Activated CD8-positive, alpha-beta memory T cell treated with anti-CD3 and anti-CD28 coated beads, Interleukin-2, amount 50 U/mL, for 4 hours (primary cell): ENCODE measurements at regions not wholly inside any gene's neighbourhood (a gene's known extent, or its start where the extent isn't known, plus 50 kb on each side); places are given as distances from the start of the nearest gene placed in this dataset.

ENCODE experiments used
- DNase-seq: peaks from one replicate; pipeline ENCODE4 v3.0.0-alpha.2; 2020

DNA sequence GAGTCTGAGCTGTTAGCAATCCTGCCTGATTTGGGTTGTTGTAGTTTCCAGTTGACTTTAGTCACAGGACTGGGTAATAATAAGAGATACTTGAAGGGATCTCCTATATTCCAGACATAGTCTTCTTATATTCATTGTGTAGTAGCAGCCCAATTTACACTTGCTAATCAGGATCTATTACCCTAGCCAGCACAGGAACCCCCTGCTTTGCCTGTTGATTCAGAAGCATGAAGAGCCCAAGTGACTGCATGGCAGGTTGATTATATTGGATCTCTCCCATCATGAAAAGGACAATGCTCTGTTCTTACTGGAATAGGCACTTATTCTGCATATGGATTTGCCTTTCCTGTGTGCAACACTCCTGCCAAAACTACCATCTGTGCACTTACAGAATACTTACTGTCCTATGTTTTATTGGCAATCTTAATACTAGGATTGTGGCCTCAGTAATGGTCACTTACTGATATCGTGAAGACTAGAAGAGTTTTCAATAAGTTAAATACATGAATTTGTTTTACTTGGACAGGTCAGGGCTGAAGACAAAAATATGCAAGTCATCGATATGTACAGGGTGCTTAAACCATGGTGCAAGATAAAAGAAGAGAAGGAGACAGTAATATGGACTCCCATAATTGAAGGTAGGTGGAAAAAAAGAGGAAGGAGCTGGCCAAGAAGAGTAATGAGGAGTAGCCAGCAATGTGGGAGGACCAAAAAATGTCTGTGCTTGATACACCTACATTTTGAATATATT lies 304.1 kb downstream of the MCTP2 start:
- DNase-seq: no peak

DNA sequence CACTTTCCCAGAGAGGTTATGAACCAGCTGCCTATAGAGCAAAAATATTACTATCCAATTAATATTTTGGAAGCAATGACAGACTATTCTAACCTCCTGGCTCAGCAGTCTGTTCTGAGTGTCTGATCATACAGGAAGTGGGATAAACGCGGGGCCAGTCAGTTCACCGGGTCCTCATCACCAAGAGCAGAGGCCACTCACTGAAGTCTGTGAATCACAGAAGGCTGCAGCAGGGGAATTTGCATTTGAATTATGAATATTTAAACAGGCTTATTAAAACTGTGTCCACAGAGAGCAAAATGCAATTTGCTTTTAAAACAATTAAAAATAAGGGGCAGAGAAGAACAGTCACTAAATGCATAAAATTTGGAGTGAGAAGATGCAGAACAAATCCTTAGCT lies 305.2 kb downstream of the MCTP2 start:
- no peak for DNase-seq

DNA sequence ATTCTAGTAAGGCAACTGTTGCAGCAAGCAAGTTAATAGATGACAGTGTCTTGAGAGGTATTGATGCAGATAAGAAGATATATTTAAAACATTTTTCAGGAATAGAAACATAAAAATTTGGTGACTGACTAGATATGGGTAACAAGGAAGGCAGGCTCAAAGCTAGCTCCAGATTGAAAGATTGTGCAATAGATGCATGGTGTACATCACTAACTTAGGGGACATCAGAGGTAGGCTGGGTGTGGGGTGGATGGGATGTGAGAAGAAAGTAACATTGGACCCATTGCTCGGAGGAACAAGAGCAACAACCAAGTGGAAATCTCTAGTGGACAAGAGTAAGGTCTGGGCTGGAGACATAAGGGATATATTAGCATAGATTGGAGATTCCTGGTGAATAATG lies 306.9 kb downstream of the MCTP2 start:
- no peak for DNase-seq

DNA sequence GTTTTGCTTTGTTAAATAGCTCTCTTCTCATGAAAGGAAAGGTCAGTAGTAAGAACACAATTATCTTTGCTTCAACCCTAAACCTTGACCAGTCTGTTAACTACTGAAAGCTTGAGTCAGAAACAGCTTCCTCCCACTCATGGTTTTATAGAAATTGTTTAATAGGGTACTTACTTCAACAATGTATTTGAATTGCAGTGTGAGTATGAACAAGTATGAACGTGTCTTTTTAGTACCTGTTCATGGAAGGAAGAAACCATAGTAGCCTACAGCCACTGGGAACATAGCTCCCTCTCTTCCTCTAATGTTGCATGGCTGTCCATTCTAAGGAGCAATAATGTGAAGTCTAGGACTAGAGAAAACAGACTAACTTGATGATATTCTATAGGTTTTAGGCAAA lies 311.0 kb downstream of the MCTP2 start:
- DNase-seq: no peak

DNA sequence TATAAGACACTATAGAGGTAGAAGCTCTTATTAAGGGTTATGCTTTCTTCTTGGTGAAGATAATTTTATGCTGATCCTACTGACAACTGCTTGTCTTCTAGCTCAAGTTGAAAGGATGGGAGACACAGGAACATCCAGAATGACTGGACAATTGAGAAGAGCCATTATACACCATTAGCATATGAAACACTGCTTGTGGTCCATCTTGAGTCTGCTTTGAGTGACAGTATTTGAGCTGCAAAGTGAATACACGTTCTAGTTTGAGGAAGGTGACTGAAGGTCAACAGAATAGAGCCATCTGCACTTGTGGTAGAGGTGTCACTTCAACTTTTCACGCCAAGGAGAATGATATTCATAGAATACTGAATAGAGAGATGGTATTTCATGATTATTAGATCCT lies 315.4 kb downstream of the MCTP2 start:
- no peak for DNase-seq

DNA sequence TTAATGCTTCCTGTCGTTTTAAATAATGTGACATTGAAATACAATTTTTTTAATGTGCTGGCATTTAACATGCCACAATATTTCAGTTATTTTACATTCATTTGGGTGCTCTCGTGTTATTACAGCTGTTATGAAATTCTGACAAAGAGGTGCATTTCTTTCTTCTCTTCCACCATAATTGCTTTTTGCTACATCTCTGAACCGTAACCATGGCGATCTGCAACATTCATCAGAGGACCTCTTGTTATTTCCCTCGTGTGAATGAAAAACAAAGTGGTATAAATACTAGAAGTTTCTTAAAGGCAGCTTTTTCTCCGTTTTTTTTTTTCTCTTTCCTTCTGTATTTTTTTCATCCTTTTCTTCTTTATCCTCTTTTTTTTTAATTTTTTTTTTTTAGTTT lies 316.4 kb downstream of the MCTP2 start:
- no peak for DNase-seq

DNA sequence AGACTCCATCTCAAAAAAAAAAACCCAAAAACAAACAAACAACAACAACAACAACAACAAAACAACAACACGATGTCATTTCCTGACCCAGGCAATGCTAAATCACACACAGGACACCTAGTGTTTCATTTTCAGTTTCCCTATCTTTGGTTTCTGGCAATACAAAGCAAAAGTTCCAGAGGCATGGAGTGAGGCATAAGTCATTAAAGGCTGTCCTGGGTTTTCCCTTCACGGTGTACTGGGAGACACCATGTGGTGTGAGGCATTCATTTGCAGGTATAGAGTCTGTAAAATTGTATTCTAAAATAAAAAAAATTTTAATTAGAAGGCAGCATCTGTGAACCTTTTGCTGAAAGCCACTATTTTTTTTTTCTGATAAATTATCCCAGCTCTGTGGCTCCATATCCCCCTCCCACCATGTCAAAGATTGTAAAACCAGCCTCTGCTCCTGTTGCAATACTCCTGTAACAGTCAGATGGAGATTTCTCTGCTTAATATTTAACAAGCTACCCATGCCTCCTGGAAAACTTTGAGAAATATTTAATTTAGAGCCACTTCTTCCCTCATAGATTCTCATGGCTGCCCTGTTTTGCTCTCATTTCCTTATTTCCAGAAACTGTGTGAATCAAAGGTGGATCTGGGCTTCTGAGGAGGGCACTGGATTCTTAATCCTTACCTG lies 324.6 kb downstream of the MCTP2 start:
- DNase-seq: no peak

DNA sequence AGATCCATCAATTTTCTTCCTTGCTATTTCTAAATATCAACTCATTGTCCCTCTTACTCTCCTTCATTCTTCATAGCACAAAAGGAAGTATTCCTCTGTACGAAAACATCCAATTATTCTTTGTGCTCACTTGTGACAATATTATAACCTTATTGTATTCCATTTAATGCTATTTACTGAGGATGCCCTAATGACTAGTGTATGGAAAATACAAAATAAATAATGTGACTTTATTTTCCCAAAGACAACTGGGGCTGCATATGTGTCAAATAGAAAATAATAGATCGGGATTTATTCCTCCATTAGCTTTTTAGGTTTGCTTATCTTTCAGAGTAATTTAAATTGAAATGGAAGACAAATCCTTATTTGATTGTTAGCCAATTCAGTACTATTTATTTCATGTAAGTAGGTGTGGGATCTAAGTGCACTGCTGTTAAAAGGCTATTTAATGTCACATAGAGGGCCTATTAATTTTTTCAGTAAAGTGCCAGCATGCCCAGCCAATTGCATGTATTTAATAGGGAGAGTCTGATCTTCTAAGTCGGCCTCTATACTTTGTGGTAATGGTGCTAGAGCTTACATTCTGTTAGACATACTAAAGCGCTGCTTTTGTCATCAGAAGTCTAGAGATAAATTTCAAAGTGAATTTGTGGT lies 329.8 kb downstream of the MCTP2 start:
- DNase-seq: no peak

DNA sequence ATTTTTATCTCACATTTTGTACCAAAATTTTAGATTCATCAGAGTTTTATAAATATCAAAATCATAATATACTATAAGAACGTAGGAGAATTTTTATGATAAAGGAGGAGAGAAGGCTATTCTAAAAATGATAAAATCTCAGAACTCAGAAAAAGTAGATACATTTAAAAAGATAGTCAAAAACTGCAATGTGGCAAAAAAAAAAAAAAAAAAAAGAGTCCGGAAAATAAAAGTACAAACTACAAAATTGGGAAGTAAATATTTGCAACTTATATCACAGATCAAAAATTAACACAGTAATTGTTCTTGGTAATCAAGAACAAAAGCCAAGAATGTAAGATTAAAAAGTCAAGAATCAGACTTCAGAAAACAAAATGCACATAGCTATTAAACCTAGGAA lies 332.1 kb downstream of the MCTP2 start:
- no peak for DNase-seq

DNA sequence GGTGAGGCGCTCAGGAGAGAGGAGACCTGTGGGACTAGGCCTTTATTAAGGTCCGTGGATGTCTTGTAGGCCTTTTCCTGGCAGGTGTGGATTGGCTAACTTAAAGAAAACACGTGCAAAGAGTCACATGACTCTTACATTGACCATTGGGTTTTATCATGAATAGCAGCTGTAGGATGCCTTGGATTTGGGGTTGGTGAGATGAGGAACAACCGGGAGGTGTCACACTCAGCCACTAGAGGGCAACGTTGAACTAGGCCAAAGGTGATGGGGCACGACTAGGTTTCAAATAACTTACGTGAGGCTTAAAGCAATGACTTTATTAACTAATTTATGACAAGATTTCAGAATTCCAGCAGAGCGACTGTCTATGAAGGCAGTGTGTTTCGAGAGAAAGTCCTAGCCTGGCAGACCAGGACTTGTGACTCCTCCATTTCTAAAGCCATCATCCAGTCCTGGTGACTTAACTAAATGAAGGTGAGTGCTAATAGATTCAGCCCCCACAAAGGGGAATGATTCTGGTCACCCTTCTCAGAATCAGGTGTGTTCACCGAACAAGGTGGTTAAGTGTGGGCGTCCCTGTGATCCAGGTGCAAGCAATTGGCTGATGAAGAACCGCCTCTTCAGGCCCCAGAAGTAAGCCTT lies 345.6 kb downstream of the MCTP2 start:
- peak; percentile 21 for DNase-seq

DNA sequence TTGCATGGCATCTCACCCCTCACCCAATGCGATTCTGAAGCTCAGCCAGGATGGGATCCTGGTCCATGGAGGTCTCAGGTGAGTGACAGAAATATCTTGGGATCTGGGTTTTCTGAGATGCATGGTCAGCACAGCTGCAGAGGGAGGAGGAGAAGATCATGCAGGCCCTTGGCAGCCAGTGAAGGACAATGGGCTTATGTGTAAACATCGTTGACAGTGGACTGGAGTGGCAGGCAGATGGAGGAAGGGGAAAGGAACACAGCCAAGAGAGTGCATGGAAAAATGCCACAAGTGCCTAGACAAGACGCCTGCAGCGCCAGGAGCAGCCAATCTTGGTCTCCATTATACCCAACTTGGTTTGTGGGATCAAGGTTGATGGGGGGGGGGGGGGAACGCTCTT lies 347.9 kb downstream of the MCTP2 start:
- DNase-seq: no peak

DNA sequence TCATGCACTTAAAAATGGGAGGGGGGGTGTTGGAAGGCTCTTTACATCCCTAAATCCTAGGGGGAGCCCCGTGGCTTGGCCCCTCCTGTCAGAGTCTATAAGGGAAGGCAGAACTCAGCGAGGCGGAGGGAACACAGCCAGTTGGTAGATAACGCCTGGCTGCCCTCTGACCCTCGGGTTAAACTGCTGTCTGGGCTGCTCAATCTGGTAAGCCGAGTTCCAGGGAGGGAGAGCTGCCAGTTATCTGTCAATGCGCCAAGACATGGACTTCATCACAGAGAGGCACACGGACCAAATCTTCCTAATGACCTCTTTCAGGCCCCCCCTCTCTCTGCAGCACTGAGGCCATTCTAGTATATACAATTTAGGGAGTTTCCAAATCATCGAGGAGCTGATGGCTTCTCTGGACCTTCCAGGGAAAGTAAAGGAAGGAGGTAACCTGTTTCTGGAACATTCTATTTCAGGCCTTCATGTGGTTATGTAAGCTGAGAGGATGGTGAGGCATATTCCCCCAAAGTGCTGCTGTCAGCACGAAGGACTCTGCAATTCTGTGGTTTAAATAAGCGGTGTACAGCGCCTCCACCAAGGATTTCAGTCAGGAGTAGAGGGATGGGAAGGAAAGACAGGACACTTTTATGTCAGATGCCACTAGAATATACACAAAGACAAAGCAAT lies 349.0 kb downstream of the MCTP2 start:
- no peak for DNase-seq

DNA sequence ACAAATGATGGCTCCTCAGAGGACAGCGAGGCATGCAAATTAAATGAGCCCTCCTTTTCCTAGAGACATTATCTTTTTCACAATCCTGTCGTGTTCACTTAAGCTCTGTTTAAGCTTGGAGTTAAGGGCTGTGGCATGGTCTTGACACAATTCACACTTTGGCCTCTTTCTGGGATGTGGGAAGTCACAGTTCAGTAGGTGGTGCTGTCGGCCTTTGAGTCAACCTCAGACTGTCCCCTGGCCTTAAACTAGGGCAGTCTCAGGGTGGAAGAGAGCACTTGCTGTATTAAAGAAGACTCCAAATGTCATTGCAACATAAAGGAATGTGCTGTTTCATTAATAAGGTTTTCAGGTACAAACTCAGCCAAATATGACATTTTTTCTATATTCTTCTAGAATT lies 351.0 kb downstream of the MCTP2 start:
- no peak for DNase-seq

DNA sequence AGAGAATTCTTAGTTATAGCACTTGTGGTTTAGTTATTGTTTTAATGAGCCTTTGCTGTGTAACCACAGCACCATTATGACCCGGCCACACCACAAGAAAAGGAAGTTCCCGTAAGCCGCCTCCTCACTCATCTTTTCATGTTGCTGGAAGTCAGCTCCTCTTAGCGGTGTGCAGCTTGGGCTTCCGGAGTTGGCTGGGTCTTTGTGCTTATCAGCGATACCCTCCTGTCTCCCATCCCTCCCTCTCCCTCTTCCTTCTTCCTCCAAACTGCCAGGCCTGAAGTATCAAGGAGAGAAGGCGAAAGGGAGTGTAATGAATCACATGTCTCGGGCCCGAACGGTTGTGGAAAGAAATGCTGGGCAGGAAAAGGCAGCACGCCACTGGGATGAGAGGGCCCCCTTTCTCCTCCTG lies 353.5 kb downstream of the MCTP2 start:
- peak; percentile 19 for DNase-seq

DNA sequence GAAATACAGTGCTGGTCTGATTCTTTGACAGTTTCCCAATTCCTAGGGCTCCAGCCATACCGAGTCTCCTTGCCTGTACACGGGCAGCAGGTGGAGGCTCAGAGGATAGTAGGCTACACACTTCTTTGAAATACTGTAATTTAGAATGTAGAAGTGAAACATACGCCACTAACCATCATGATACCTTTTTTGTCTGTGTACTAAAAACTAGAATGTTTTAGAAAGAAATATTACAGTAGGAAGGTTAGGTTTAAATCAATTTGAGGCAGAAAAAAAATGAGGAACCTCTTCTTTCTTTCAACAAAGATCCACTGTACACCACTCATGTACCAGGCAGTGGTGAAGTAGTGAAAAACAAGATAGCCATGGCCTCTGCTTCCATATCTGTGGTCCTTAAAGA lies 354.7 kb downstream of the MCTP2 start:
- DNase-seq: no peak

DNA sequence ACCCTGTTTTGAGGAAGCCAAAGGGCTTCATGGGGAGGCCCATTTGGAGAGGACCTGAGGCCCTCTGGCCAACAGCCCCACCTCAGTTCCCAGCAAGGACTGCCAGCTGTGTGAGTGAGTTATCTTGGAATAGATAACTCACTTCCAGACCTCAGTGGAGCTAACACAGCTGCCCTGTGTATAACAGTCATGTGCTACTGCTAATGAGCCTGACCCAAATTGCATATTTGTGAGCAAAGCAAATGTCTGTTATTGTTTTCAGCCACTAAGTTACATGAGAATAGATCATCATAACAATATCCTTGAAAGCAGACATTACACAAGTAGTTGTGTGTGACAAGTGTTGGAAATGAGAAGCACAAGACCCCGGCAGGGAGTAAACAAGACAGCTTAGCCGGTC lies 355.8 kb downstream of the MCTP2 start:
- no peak for DNase-seq

DNA sequence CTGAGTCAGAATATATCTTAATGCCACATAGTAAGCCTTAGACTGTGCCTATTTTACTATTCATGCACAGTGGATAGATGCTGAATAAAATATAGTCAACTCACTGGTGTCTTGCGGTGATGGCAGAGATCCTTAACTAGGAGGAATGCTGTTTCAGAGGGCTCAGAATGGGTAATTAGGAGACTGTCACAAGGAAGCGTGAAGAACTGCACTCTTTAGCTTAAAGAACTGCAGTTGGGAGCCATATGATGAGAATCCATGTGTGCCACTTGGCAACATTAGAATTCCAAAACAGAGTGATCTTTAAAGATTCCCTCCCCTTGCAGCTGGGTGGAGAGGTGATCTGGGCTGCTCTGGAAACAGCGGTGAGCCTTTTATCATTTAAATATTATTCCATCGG lies 357.6 kb downstream of the MCTP2 start:
- no peak for DNase-seq

DNA sequence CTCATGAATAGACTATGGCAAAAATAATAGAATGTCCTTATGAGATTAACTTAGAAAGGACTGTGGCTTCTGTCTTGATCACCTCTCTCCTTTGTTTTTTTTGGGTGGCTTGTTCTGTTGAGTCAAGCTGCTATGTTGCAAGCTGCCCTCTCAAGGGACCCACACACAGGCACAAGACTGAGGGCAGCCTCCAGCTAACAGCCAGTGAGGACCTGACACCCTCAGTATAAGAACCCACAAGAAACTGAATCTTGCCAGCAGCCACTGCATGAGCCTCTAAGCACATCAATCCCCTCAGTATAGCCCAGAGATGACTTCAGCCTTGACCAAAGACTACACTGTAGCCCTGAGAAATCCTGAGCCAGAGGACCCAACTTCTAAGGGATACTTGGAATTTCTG lies 361.1 kb downstream of the MCTP2 start:
- no peak for DNase-seq

DNA sequence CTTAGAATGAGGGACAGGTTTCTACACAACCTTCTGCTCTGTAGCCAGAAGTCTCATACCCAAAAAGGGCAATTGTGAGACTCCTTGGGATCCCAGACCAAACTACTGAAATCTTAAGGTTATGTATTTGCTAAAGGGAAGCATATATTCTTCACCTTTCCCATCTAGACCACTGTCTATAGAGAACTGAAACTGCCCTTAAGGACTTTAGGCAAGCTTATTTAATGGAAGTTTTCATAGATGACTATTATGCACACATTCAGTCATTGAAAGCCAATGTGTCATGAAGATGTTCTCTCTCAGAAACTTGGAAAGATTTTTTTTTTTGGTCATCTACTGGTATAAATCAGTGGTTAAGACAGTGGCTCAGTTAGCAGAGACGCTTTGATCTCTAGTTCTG lies 365.3 kb downstream of the MCTP2 start:
- no peak for DNase-seq

DNA sequence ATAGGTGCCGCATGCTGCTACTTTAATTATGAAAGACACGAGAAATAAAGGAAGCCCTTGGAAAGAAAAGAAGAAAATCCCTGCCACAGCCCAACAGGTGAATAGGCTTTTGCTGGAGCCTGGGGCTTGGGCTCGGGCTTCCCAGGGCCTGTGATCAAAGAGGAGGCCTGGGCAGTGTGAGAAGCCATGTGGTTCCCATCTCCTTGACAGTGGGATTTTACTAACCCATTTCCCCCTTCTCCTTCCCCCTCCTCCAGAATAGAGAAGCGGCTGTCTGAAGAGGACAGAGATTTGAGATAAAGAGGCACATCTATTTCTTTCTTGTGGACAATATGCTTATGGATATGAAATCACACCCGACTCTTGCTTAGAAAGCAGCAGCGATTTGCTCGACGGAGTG lies 369.1 kb downstream of the MCTP2 start:
- no peak for DNase-seq

DNA sequence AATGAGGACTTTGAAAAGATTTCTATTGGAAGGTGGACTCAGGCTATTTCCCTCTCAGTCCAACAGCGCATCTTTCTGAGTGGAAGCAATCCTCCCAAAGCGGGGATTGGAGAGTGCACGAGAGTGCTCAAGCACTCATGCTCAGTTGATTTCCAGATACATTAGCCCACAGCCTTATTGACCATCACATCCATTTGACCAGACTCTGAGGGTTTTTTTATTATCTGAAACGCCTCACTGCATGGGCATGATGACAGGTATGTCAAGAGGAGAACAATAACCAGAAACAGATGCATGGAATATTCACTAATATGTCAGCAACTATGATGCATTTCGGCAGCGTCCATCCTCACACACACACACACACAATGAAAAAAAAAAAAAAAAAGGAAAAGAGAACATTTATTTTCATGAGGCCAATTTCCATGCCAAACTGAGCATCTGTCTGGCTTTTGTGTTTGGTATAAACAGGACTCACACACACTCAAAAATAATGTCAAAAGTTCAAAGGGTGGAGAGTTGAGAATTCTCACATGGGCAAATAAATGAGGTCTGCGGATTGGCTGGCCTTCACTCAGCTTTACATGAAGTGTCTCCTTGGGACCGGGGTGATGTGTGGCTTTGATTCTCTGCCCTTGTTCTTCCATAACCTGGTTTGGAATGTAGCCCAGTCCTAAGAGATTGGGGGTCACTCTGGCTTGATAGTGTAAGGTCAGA lies 371.6 kb downstream of the MCTP2 start:
- no peak for DNase-seq

DNA sequence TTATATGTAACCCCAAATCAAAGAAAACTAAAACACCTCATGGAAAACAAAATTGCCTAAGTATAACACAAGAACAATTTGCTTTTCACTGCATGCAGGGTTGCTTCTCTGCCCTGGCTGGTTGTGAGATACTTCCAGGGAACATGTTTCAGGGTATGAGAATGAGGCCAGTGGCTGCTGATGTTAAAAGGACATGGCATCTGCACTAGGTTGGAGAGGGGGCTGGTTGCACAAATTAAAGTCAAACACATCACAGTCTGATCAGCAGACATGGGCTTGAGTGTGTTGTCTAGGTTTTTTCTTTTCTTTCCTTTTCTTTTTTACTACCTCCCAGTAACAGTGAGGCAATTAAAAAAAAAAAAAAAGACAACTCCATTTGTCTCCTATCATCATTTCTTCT lies 374.9 kb downstream of the MCTP2 start:
- no peak for DNase-seq
